OCI-LY7 (cell line): ENCODE measurements at regions not wholly inside any gene's neighbourhood (a gene's known extent, or its start where the extent isn't known, plus 50 kb on each side); places are given as distances from the start of the nearest gene placed in this dataset.

Experiments
- CTCF ChIP-seq: fragments of 200-600 bp; sonication (generic); conservative IDR thresholded peaks from 2 replicates; pipeline ENCODE4 v1.5.1; 2014; ENCODE audit warnings: mild to moderate bottlenecking, antibody characterized with exemption, low read length, moderate library complexity, mixed read lengths
- EZH2phosphoT487 ChIP-seq: fragments of 200-600 bp; sonication (generic); IDR thresholded peaks from 2 replicates; pipeline ENCODE4 v1.6.1; 2018; ENCODE audit warnings: low read depth, borderline replicate concordance, mild to moderate bottlenecking, mixed run types, antibody characterized with exemption, low read length, moderate library complexity, mixed read lengths

GRCh38 chr11:134554106-134554505 lies 142.1 kb upstream of the B3GAT1 start:
- TF ChIP-seq CTCF: no peak
- no peak for TF ChIP-seq EZH2phosphoT487
